IMR-90 (cell line): ENCODE measurements at regions not wholly inside any gene's neighbourhood (a gene's known extent, or its start where the extent isn't known, plus 50 kb on each side); places are given as distances from the start of the nearest gene placed in this dataset.

Source experiments
- ATAC-seq: fragments of 200-7000 bp; cut with Tn5 transposase; 2 replicates; pipeline ENCODE4 v1.9.1; 2020; ENCODE audit warnings: low read depth, mild to moderate bottlenecking, moderate library complexity
- BruUV-seq: library from RNA; stranded (reverse); fragments of 400-500 nt; replicated peaks from 2 replicates; lab custom pipeline; 2021; lab: Mats Ljungman, UMichigan
- CTCF ChIA-PET: fragments of 300-600 bp; formaldehyde crosslinking; extraction: SDS; loops from one replicate; lab custom pipeline; 2021; ENCODE audit warnings: antibody characterized with exemption; lab: Yijun Ruan, JAX
- POLR2A ChIA-PET: fragments of 300-600 bp; sonication (Branson Sonifier 250); formaldehyde crosslinking; loops from one replicate; lab custom pipeline; 2022; ENCODE audit warnings: antibody characterized with exemption; ENCODE audit not compliant: unreplicated experiment; lab: Charles Lee
- DNase-seq: peaks from one replicate; pipeline ENCODE4 v3.0.0; 2013
- H2AFZ ChIP-seq: replicated peaks from 2 replicates; pipeline ENCODE3; 2013; ENCODE audit warnings: low read length, mild to moderate bottlenecking; ENCODE audit not compliant: poor library complexity
- H2AK5ac ChIP-seq: 2 replicates; pipeline ENCODE4 v1.6.1; 2013; ENCODE audit warnings: low read depth, low read length, inconsistent platforms
- H2AK9ac ChIP-seq: replicated peaks from 2 replicates; pipeline ENCODE3; 2013; ENCODE audit warnings: mild to moderate bottlenecking, low read depth, low read length, moderate library complexity; ENCODE audit not compliant: poor library complexity
- H2BK120ac ChIP-seq: 2 replicates; pipeline ENCODE4 v1.6.1; 2013; ENCODE audit warnings: low read depth, low read length, inconsistent platforms
- H2BK15ac ChIP-seq: 3 replicates; pipeline ENCODE4 v1.6.1; 2013; ENCODE audit warnings: low read depth, low read length, inconsistent platforms
- H2BK20ac ChIP-seq: 2 replicates; pipeline ENCODE4 v1.6.1; 2013; ENCODE audit warnings: low read depth, mild to moderate bottlenecking, inconsistent platforms, low read length, moderate library complexity
- H2BK5ac ChIP-seq: 2 replicates; pipeline ENCODE4 v1.6.1; 2013; ENCODE audit warnings: mild to moderate bottlenecking, low read depth, low read length, inconsistent platforms; ENCODE audit not compliant: poor library complexity, severe bottlenecking
- H3K14ac ChIP-seq: replicated peaks from 2 replicates; pipeline ENCODE4 v1.6.1; 2013; ENCODE audit warnings: low read depth, low read length, inconsistent platforms
- H3K18ac ChIP-seq: 2 replicates; pipeline ENCODE4 v1.6.1; 2013; ENCODE audit warnings: low read depth, low read length, control low read depth
- H3K23ac ChIP-seq: 2 replicates; pipeline ENCODE4 v1.6.1; 2013; ENCODE audit warnings: low read depth, low read length, inconsistent platforms
- H3K27ac ChIP-seq: 2 replicates; pipeline ENCODE4 v1.5.1; 2013; ENCODE audit warnings: mild to moderate bottlenecking, control low read depth, low read length; ENCODE audit not compliant: insufficient read depth
- H3K27me3 ChIP-seq: 2 replicates; pipeline ENCODE4 v1.6.1; 2013; ENCODE audit warnings: low read length; ENCODE audit not compliant: control insufficient read depth, insufficient read depth
- H3K36me3 ChIP-seq: 2 replicates; pipeline ENCODE4 v1.6.1; 2013; ENCODE audit warnings: low read length, mixed read lengths; ENCODE audit not compliant: control insufficient read depth, insufficient read depth
- H3K4ac ChIP-seq: 2 replicates; pipeline ENCODE4 v1.6.1; 2013; ENCODE audit warnings: low read depth, low read length, inconsistent platforms
- H3K4me1 ChIP-seq: 2 replicates; pipeline ENCODE4 v1.6.1; 2013; ENCODE audit warnings: low read length, mixed read lengths; ENCODE audit not compliant: control insufficient read depth, insufficient read depth
- H3K4me2 ChIP-seq: 2 replicates; pipeline ENCODE4 v1.6.1; 2013; ENCODE audit warnings: low read depth, mild to moderate bottlenecking, control low read depth, low read length, moderate library complexity
- H3K4me3 ChIP-seq: 2 replicates; pipeline ENCODE4 v1.5.1; 2013; ENCODE audit warnings: low read depth, mild to moderate bottlenecking, control low read depth, low read length, moderate library complexity; ENCODE audit not compliant: insufficient read depth
- H3K56ac ChIP-seq: 2 replicates; pipeline ENCODE4 v1.6.1; 2013; ENCODE audit warnings: low read length, inconsistent platforms; ENCODE audit not compliant: insufficient read depth; ENCODE audit errors: extremely low read depth
- H3K79me1 ChIP-seq, 2 experiments: 2 replicates each; pipeline ENCODE4 v1.6.1; 2013; ENCODE audit warnings: low read length in 2 of 2, inconsistent platforms in 1 of 2, low read depth in 1 of 2
- H3K9ac ChIP-seq: 2 replicates; pipeline ENCODE4 v1.6.1; 2013; ENCODE audit warnings: low read depth, low read length, control low read depth
- H3K9me1 ChIP-seq: 2 replicates; pipeline ENCODE4 v1.6.1; 2013; ENCODE audit warnings: low read length, inconsistent platforms; ENCODE audit not compliant: insufficient read depth
- H3K9me3 ChIP-seq: 2 replicates; pipeline ENCODE4 v1.6.1; 2013; ENCODE audit warnings: low read length; ENCODE audit not compliant: control insufficient read depth, insufficient read depth
- H4K20me1 ChIP-seq: 2 replicates; pipeline ENCODE4 v1.6.1; 2013; ENCODE audit warnings: low read length, inconsistent platforms; ENCODE audit not compliant: insufficient read depth
- H4K5ac ChIP-seq: 2 replicates; pipeline ENCODE4 v1.6.1; 2013; ENCODE audit warnings: mild to moderate bottlenecking, low read depth, low read length, control low read depth
- H4K8ac ChIP-seq, 2 experiments: 2 replicates each; pipeline ENCODE4 v1.6.1; 2013; ENCODE audit warnings: low read depth in 2 of 2, low read length in 2 of 2, control low read depth in 1 of 2, inconsistent platforms in 1 of 2
- H4K91ac ChIP-seq: 2 replicates; pipeline ENCODE4 v1.6.1; 2013; ENCODE audit warnings: low read depth, low read length, inconsistent platforms; ENCODE audit not compliant: insufficient read depth
- BHLHE40 ChIP-seq: fragments of 150-350 bp; IDR thresholded peaks from 2 replicates; pipeline ENCODE4 v1.6.1; 2016; ENCODE audit warnings: mild to moderate bottlenecking, low read depth, low read length
- CHD1 ChIP-seq: IDR thresholded peaks from 2 replicates; pipeline ENCODE4 v1.6.1; 2012; ENCODE audit warnings: low read depth, low read length, improper control_type of control experiment
- FOS ChIP-seq: fragments of 150-350 bp; IDR thresholded peaks from 2 replicates; pipeline ENCODE4 v1.6.1; 2016; ENCODE audit warnings: low read depth, low read length
- MAFK ChIP-seq: IDR thresholded peaks from 2 replicates; pipeline ENCODE4 v1.6.1; 2012; ENCODE audit warnings: low read depth, low read length, improper control_type of control experiment
- MAZ ChIP-seq: IDR thresholded peaks from 2 replicates; pipeline ENCODE4 v1.6.1; 2012; ENCODE audit warnings: low read depth, mild to moderate bottlenecking, low read length, improper control_type of control experiment, moderate library complexity, borderline replicate concordance
- MXI1 ChIP-seq: IDR thresholded peaks from 2 replicates; pipeline ENCODE4 v1.6.1; 2012; ENCODE audit warnings: low read depth, mild to moderate bottlenecking, low read length, moderate library complexity, borderline replicate concordance
- NFE2L2 ChIP-seq: fragments of 150-350 bp; IDR thresholded peaks from 2 replicates; pipeline ENCODE4 v1.6.1; 2016; ENCODE audit warnings: low read depth, mild to moderate bottlenecking, low read length
- RCOR1 ChIP-seq: IDR thresholded peaks from 2 replicates; pipeline ENCODE4 v1.6.1; 2012; ENCODE audit warnings: mild to moderate bottlenecking, low read length, improper control_type of control experiment; ENCODE audit not compliant: insufficient replicate concordance
- RFX5 ChIP-seq: IDR thresholded peaks from 2 replicates; pipeline ENCODE4 v1.8.0; 2012; ENCODE audit warnings: low read depth, mild to moderate bottlenecking, low read length, moderate library complexity
- SMC3 ChIP-seq: fragments of 150-350 bp; IDR thresholded peaks from 2 replicates; pipeline ENCODE4 v1.6.1; 2016; ENCODE audit warnings: low read depth, mild to moderate bottlenecking, antibody characterized with exemption, low read length, moderate library complexity
- WGBS, 2 experiments: methylation state at CpG; one replicate each; pipeline versions ENCODE4 v1.1.5 to v1.1.7; 2013; ENCODE audit warnings: missing lambda C conversion rate in 2 of 2; ENCODE audit not compliant: insufficient read length in 1 of 2; ENCODE audit errors: extremely low coverage in 2 of 2; 5-methylcytosine and 5-hydroxymethylcytosine counted together
- dilution Hi-C: fragments of 300-500 bp; cut with HindIII; formaldehyde crosslinking; loops from one replicate; pipeline ENCODE4 v1.14.3; 2018; ENCODE audit warnings: low sequenced_read_pairs; ENCODE audit not compliant: unreplicated experiment
- in situ Hi-C: fragments of 300-500 bp; cut with MboI; formaldehyde crosslinking; loops from 3 replicates; pipeline ENCODE4 v1.14.3; 2019; ENCODE audit warnings: low sequenced_read_pairs, inconsistent platforms, mixed read lengths
- intact Hi-C: fragments of 100-400 bp; cut with micrococcal nuclease; formaldehyde crosslinking; loops from 2 replicates; pipeline ENCODE4 v1.10.0; 2022
- TF ChIP-seq, protein P1 (sequence below): fragments of 150-350 bp; IDR thresholded peaks from 2 replicates; pipeline ENCODE4 v1.6.1; 2016; ENCODE audit warnings: low read depth, mild to moderate bottlenecking, low read length, moderate library complexity, borderline replicate concordance

DNA sequence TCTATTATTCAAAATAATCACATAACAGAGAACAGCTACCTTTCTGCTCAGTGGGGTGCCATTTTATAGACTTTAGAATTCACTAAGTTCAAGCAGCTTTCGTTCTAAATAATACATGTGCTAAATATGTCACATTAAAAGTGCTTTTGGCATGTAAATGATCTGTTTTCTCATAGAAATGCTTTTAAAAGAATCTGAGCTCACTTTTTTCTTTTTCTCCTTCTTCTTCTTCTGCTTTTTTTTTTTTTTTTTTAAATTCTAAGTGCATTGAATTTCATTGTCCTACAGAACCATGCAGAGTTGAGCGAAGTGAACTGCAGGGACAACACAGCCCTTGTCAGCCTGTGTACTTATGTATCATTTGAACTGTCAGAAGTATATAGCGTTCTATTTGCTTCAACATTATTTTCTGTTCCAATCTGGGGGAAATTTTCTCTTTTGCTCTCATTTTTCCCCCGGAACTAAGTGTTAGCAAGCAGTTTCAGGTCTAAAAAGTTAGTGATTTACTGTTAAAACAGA lies 193.8 kb upstream of the TMCO5A start:
- no peak overlapping the region for H3K9ac ChIP-seq
- H4K8ac ChIP-seq: no peak overlapping the region
- DNase-seq: no peak
- no peak overlapping the region for H2BK15ac ChIP-seq
- ATAC-seq: no peak
- no peak overlapping the region for H3K27ac ChIP-seq
- H4K5ac ChIP-seq: no peak overlapping the region
- peaks cover 15% of the 10 kb centered on the region for H3K27me3 ChIP-seq
- no peak overlapping the region for H3K4me2 ChIP-seq
- no peak overlapping the region for H2AK5ac ChIP-seq
- H3K79me1 ChIP-seq: no peaks in the 10 kb centered on the region
- no TSS peak for BruUV-seq
- H2AFZ ChIP-seq: no peak overlapping the region
- H2BK5ac ChIP-seq: no peak overlapping the region
- H3K14ac ChIP-seq: no peak overlapping the region
- in situ Hi-C loops (no loop called here), intact Hi-C loops (no loop called here), dilution Hi-C loops (no loop called here)
- H4K91ac ChIP-seq: no peak overlapping the region
- TF ChIP-seq RCOR1 (no peak), NFE2L2 (no peak), MAZ (no peak), RFX5 (no peak), CHD1 (no peak), MAFK (no peak), SMC3 (no peak), FOS (no peak), BHLHE40 (no peak), MXI1 (no peak)
- TF ChIP-seq, protein P1, sequence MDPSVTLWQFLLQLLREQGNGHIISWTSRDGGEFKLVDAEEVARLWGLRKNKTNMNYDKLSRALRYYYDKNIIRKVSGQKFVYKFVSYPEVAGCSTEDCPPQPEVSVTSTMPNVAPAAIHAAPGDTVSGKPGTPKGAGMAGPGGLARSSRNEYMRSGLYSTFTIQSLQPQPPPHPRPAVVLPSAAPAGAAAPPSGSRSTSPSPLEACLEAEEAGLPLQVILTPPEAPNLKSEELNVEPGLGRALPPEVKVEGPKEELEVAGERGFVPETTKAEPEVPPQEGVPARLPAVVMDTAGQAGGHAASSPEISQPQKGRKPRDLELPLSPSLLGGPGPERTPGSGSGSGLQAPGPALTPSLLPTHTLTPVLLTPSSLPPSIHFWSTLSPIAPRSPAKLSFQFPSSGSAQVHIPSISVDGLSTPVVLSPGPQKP: no peak
- no peak overlapping the region for H2BK120ac ChIP-seq
- H2BK20ac ChIP-seq: no peak overlapping the region
- no peaks in the 10 kb centered on the region for H3K9me1 ChIP-seq
- H3K4ac ChIP-seq: no peak overlapping the region
- no peaks in the 10 kb centered on the region for H3K36me3 ChIP-seq
- ChIA-PET POLR2A (interaction anchor here (0.6 kb wide), 2 partner anchors 21 to 133 kb away, joined by 3 to 7 read pairs; no protein-coding TSS in a partner anchor), CTCF (interaction anchor here (0.6 kb wide), 2 partner anchors 54 to 138 kb away, joined by 3 to 6 read pairs; no protein-coding TSS in a partner anchor)
- H3K4me1 ChIP-seq: no peaks in the 10 kb centered on the region
- no peak overlapping the region for H3K23ac ChIP-seq
- no peak overlapping the region for H2AK9ac ChIP-seq
- no peak overlapping the region for H3K56ac ChIP-seq
- H4K20me1 ChIP-seq: no peaks in the 10 kb centered on the region
- no CpG with 5 or more reads among the region's 4 CpGs for WGBS, 2 experiments
- no peak overlapping the region for H3K4me3 ChIP-seq
- H3K18ac ChIP-seq: no peak overlapping the region
- H3K9me3 ChIP-seq: no peaks in the 10 kb centered on the region
